ENCODE measurements at regions not wholly inside any gene's neighbourhood (a gene's known extent, or its start where the extent isn't known, plus 50 kb on each side); places are given as distances from the start of the nearest gene placed in this dataset.

GRCh38 chr3:84073664-84074063 is 885.1 kb upstream of the CADM2 start:
- no peak for TF ChIP-seq CTCF (IDR thresholded peaks at IDR 0.05; ENCODE audit: low read length)
- TF ChIP-seq EZH2 (IDR thresholded peaks at IDR 0.05; ENCODE audit: borderline replicate concordance, low read length), result no peak

Measured in OCI-LY1 (cell line).